Pulmonary artery endothelial cell (primary cell): ENCODE measurements at regions not wholly inside any gene's neighbourhood (a gene's known extent, or its start where the extent isn't known, plus 50 kb on each side); places are given as distances from the start of the nearest gene placed in this dataset.
"Not testable (repeated sequence)": the region's sequence is repeated elsewhere in the genome, so short reads cannot be mapped to it uniquely, and the experiment has no call there.

Experiments
- DNase-seq: peaks from one replicate; pipeline ENCODE4 v3.0.0-alpha.2; 2011; ENCODE audit warnings: low read depth, low spot score

DNA sequence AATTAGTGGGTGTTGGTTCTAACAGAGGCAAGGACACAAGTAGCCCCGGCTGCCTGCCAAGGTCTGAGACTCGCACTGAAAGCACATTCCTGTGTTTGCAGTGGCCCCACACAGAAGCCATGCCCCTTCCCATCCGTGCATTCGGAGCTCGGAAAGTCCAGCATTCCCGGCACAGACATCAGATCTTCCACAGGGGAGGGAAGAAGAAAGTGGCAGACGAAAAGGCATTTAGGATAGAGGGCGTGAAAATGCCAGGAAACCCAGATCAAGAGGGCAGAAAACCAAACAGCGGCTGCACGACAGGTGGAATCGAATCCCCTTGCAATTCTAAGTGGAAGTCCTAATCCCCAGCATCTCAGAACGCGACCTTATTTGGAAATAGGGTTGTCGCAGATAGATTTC lies 105.5 kb upstream of the ASB18 start:
- DNase-seq, result no peak

DNA sequence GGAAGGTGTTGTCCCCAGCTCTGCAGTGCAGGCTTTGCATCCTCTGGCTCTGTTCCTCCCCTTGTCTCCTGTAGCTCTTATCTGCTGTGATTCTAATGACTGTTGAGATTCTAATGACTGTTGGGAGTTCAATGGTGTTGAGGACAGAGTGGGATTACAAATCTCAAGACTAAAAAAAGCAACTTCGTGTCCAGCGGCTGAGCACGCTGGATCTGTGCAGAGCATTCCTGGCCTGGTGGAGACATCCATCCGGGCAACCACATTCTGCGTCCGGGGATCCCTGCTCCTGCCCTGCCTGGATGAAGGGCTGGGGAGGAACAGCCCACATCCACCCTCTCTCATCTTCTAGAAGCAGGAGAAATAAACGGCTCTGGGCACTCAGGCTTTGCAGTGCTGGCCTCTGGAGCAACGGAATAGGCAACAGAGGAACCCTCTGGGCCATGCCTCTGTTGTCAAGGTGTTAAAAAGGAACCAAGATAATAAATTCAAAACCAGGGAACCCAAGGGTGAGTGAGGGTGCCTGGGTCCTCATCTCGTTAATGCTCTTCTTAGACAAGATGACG lies 106.7 kb upstream of the ASB18 start:
- DNase-seq, result no peak

DNA sequence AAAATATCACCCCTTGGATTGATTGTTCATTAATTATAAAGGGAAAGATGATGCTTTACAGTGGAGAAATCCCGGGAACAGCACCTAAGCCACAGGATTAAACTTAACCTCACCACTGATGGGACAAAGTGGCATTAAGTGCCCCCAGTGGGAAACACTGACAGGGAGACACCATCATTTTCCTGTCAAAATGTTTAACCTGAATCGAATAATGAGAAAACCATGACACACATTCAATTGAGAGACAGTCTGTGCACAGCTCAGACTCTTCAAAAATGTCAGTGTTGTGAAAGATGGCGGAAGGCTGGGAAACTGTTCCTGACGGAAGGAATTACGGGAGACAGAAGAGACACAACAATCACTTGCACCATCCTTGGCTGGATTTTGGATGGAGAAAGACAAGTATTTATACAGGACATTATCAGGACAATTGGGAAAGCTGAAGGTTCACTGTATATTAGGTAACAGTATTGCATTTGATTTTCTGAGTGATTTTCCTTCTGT lies 111.8 kb upstream of the ASB18 start:
- DNase-seq, result no peak

DNA sequence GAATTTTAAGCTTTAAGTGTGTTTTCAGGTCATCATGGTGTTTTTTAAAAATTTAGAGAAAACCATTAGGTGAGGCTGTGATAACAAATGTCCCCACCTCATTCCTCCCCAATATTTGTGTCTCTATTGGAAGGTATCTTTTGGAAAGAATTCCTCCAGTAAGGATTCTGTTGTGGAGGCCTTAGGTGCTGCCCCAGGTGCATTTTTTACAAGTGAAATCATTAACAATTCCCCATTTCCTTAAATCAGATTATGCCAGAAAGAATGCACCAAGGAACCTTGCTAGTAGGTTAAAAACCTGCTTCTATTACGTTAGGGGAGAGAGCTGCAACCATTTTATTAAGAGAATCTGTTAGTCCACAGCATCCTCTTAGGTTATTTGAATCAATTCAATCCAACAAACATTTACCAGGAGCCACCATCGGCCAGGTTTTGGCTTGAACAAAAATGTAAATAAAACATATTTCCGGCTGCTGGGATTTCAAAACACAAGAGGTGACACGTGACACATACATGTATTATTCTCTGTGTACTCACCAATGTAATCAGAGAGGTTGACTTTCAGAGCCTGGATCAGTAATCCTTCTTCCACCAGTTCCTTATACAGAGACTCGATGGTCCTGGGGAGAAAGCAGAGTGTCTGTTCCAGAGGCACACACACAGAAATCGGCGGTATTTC lies 112.5 kb upstream of the ASB18 start:
- DNase-seq, result no peak

DNA sequence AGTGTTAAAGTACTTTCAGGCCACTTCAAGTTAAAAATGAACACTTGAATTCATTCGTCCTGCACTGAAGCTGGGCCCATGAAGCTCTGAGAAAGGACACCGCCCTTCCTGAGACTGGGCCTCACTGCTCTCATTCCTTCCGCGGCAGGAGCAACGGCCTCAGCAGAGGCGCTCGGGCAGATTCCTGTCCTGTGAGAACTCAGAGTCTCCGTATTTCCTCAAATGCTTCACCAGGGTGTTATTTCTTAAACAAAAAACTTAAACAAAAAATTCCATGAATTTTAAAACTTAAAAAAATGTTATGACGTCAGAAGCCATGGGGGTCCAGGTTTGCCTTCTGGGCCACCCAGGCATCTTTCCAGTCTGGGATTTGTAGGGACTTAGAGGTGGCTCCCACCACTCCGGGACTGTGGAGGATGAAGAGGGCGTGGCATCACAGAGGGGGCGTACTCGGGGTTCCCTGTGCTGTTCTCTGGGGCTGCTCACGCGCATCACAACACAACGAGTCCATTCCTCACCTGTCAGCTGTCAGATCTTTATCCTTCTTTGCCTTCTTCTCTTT lies 115.9 kb upstream of the ASB18 start:
- no peak for DNase-seq

DNA sequence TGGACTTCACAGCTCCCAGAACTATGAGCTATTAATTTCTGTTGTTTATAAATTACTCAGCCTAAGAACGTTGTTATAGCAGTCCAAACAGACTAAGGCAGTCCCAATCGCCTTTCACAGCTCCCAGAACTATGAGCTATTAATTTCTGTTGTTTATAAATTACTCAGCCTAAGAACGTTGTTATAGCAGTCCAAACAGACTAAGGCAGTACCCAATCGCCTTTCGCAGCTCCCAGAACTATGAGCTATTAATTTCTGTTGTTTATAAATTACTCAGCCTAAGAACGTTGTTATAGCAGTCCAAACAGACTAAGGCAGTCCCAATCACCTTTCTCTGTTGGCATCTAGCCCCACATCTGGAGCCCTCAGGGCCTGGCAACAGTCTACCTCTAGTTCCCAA lies 117.0 kb upstream of the ASB18 start:
- DNase-seq, result not testable (repeated sequence)

DNA sequence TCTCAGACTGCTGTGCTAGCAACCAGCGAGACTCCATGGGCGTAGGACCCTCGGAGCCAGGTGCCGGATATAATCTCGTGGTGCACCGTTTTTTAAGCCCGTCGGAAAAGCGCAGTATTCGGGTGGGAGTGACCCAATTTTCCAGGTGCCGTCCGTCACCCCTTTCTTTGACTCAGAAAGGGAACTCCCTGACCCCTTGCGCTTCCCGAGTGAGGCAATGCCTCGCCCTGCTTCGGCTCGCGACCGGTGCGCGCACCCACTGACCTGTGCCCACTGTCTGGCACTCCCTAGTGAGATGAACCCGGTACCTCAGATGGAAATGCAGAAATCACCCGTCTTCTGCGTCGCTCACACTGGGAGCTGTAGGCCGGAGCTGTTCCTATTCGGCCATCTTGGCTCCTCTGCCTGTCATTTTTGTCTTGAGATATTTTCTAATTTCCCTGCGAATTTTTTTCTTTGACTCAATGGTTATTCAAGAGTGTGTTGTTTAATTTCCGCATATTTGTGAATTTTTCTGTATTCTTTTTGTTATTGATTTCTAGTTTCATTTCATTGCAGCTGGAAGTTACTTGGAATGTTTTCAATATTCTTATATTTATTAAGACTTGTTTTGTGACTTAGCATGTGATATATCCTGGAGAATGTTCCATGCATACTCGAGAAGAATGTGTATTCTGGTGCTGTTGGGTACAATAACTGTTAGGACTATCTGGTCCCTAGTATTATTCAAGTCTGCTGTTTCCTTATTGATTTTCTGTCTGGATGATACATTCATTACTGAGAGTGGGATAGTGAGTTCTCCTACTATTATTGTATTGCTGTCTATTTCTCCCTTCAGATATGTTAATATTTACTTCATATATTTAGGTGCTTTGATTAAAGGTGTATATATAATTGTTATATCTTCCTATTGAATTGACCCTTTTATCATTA lies 125.3 kb upstream of the ASB18 start:
- not testable (repeated sequence) for DNase-seq

DNA sequence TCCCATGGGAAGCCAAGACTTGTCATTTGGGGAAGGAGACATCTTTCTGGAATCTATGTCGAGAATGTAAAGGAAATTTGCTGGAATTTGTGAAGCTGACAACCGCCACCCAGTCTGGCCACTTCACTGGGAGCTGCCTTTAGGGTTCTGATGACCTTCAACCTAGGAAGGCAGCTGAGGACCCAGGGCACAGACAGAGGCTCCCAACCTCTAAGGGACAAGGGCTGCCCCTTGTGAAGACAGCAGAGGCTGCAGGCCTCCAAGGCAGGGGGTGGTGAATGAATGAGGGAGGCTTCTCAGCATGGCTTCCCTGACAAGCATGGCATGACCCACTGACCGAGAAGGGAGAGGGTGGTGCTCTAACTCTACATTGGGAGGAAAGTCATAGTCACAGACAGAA lies 128.9 kb upstream of the ASB18 start:
- no peak for DNase-seq

DNA sequence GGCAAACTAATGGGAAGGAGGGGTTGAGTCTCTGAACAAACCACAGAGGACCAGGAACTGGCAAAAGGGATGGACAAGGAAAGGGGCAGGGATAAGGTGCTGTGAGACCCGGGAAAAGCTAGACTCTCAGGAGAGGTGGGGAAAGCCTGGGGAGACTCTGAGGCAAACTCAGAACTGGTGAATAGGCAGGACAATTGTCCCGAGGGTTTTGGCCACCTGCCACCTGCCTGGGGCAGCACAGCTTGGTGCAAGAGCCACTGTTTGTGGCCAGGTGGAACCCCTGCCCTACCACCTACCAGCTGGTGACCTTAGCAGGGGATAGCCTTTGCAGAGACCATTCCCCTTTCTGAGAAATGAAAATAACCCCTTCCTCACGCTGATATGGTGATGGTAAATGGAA lies 129.4 kb upstream of the ASB18 start:
- DNase-seq, result no peak

DNA sequence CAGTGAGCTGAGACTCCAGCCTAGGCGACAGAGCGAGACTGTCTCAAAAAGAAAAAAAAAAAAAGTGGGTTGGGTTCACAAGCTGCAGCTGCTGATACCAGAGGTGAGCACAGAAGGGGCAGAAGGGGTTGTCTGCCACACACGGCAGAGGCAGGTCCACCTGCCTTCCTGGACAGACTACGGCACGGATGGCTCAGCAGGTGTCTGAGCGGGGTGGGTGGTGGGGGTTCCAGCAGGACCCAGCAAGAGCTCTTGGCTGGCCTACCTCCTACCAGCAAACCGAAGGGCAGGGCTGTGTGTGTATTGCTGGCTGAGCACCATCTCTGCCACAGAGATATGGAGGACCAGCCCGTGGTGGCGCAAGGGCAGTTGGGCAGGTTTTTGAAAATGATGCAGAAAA lies 130.4 kb upstream of the ASB18 start:
- DNase-seq, result no peak

DNA sequence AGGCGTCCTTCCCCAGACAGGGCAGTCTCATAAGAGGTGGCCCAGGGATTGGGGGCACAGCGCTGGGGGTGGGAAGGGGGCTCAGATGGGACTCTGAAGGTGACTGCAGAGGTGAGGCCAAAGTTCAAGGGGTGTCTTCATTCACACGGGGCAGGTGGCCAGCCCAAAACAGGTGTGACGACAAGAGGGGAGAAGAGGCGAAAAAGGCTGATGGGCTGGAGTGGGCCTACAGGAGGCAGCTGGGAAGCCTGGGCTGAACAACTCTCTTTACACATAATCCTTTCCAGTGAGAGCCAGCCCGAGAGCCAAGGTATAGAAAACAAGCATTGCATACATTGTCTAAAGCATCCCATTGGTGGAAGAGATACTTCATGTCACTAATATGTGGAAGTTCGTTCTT lies 130.9 kb upstream of the ASB18 start:
- DNase-seq, result no peak

DNA sequence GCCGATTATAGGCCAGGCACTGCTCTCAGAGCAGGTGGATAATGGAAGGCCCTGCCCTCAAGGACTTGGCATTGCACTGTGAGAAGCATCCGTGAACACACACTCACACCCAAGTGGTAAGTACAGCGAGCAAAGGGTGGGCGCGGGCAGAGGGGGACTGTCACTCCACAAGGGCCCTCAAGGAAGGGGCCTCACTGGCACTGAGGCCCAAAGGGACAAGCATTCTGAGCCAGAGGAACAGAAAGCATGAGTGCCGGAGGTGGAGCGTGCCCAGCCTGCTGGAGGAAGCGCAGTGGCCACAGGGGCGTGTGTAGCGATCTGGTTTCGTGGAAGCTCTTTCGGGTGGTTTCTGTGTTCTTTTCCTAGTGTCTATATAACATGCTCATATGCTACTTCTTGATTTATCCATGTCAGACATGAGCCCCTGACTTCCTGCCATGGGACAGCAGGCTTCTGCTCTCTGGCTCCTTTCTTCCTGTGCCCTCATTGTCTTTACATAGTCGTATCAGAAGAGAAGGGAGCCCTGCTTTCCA lies 132.7 kb upstream of the ASB18 start:
- DNase-seq, result no peak

DNA sequence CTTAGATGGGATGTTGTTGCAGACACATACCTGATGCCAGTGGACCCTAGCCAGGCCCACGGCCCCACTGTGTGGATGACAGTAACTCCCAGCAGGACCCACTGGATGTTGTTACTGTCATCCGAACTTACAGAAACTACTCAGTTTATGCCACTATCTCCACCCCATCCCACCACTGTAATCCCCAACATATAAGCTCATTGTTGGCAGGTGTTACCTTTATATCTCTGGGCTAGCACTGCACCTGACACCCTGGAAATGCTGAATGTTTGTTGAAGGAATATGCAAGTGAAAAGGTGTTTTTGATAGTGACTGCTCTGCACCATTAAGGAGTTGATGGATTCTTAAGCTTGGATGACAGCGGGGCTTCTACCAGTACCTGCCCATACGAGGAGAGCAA lies 133.5 kb upstream of the ASB18 start:
- DNase-seq, result no peak

DNA sequence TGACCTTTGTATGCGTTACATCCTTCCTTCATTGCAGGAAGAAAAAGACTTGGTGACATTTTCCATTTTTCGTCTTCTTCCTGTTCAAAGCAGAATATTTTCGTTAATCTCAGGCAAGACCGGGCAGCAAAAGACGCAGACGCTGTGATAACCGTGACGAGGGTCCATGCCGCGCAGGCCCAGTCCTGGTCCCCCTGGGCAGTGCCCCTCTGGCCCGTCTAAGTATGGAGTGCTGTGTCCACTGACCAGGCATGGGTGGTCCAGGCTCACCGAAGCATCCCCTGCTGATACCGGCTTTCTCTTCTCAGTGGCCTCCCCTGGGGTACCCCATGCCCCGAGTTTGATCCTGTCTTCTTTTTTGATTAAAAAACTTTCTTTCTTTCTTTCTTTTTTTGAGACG lies 135.2 kb upstream of the ASB18 start:
- DNase-seq, result no peak

DNA sequence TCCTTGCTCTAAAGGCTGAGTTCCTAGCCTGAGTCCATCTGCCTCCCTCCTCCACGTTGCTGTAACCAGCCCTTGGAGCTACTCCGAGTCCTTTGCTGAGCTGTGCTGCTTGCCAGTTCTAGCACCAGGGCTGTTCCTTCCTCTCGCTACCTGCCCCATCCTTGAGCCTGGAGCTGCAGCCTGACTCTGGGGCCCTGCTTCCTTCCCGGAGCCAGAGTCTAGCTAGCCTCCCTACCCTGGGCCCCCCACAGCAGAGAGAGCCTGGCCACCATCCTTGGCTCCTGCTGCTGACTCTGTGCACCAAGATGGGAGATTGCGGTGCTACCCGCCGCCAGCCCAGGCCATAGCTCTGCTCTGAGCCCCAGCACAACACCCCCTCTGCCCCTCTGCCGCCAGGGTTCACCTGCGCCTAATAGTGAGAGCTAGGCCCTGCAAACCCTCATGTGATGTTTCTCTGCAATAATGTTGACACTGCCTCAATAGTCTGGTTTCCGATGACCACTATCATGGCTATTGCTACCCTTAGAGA lies 135.9 kb upstream of the ASB18 start:
- DNase-seq, result no peak

DNA sequence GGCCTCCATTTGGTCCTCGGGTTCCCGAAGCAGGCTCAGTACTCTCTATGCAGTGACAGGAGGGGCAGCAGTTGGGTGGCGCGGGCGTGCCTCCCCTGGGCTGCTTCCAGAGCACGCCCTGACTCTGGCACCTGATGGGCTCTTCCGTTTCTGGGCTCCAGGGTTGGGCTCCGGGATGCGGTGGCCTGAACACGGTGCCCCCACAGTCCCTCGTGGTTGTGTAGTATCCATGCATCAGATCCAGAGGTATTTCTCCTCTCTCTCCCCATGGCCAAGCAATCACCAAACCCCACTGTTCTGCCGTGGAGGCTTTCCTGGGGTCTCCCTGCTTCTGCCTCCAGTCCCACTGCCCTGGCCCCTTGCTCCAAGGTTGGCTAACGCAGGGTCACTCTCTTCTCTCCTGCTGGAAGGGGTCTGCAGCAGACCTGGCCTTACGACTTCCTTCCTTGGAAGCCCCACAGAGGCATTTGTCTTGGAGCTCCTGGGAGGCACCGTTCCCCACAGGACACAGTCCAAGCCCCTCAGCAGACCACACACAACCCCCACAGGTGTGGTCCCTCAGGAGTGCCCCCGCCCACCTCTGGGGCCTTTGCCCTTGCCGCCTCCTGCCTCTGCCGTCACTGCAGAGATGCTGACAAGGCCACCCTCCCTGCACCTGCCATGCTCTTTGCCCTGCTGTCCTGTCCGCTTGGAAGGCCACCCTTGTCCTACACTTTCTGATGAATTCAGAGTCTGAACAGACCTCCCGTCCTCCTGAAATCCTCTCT lies 136.6 kb upstream of the ASB18 start:
- no peak for DNase-seq

DNA sequence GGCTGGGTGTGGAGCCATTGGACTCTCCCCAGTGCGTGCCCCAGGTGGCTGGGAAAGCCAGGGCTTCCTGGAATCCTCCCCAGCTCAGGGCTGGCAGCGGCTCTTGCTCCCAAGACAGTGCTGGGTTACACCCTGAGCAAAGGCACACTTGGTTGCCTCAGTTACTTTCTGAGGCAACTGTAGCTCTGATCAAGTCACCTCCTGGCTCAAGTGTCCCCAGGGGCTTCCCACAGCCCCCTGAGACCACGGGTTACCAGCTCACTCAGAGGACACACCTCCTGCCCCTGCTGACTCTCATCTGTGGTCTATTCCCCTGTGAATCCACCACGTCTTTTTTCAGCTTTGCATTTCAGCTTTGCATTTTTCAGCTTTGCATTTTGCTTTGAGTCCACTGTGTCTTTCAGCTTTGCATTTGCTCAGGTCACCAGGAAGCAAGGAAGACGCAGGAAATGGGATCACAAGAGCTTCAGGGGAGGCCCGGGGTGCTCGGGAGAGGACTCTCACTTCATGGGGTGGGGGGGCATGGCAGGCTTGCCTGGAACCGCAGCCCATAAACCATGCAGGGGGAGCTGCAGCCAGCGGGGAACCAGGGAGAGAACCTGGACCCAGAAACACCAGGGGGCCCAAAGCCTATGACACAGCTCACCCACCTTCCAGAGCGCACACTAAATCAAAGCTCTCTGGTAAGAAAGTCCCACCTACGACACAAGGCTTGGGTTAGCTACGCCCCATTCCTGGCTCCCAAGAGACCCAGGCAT lies 138.0 kb upstream of the ASB18 start:
- no peak for DNase-seq

DNA sequence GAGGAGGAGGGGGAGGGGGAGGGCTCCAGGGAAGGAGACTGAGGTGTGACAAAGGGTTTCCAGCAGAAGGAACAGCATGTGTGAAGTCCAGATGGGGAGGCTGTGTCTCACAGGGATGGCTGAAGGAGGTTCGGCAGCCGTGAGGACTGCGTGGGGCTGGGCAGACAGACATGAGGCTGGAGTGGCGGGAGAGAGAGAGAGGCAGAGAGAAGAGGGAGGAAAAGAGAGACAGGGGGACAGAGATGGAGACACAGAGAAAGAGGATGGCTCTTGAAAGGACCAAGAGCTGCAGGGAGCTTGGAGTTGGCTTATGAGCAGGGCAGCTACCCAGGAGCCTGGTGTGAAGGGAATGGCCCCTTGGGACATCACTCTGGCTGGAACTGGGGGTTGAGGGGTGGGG lies 138.9 kb upstream of the ASB18 start:
- DNase-seq, result no peak

DNA sequence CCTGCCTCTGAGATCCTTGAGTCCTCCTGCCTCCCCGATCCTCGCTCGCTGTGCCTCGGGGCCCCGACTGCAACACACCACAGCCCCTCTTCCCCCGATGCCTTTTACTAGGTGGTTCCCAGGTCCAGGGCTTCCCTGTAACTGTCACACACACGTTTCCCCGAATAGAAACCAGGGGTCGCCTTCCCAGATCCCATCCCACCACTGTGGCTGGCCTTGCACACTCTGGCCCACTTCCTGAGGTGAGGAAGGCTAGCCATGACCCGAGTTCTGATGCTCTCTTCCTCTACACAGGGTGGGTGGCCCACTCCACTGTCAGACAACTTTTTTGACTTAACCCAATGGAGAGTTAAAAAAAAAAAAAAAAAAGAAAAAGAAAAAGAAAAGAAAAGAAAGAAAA lies 139.6 kb upstream of the ASB18 start:
- no peak for DNase-seq

DNA sequence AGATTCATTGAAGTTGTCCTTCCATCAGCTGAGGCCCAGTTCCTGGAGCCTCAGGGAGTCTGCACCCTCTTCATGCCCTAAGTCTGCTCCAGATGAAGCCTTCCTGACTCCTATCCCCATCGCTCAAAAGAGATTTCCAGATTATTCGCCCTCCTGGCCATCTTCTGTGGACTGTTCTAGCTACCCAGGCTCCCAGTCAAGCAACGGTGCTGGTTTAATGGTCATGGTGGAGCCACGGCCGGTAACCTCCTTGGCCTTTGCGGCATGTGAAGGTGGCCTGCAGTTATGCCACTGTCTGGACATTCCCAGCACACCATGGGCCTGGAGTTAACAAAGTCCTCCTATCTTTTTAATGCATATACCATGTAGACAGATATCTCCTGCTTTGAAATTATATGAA lies 140.1 kb upstream of the ASB18 start:
- DNase-seq, result no peak
